ENCODE measurements at regions not wholly inside any gene's neighbourhood (a gene's known extent, or its start where the extent isn't known, plus 50 kb on each side); places are given as distances from the start of the nearest gene placed in this dataset.
"Not testable (repeated sequence)": the region's sequence is repeated elsewhere in the genome, so short reads cannot be mapped to it uniquely, and the experiment has no call there.

GRCh38 chr2:89234818-89235466, 543.5 kb downstream of the RPIA start:
- DNase-seq, result not testable (repeated sequence)

DNA sequence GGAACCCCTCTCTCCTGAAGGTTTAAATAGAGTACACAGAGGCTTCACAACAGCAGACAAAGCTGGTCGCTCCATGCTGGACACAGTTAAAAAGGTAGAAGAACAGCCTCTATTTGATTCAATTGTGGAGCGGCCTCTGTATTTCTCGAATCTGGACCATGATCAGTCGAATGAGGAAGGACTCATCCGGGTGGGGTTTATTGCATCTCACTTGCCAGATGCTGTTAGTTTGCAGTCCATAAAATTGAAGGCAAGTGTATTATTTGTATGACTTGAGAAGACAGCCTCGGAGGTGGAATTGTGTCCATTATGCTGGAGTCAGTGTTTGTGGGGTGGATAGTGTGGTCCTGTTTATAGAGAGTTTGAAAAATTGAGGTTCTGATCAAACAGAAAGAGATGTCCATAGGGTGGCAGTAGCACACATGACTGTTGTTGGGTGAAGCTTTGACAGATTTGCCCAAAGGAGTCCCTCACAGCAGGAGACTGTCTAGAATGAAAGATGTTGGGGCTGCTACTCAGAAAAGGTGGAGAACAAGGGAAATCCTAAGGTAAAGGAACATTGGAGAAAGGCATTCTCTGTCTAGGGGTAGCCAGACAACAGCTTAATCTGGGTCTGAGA, 545.5 kb downstream of the RPIA start:
- DNase-seq, result not testable (repeated sequence)

- not testable (repeated sequence) for DNase-seq
Observed at GRCh38 chr2:89237783-89238182, 546.3 kb downstream of the RPIA start.

GRCh38 chr2:89243114-89243700, 551.7 kb downstream of the RPIA start:
- DNase-seq, result not testable (repeated sequence)

- not testable (repeated sequence) for DNase-seq
Observed at GRCh38 chr2:89244407-89244806, 552.9 kb downstream of the RPIA start.

DNA sequence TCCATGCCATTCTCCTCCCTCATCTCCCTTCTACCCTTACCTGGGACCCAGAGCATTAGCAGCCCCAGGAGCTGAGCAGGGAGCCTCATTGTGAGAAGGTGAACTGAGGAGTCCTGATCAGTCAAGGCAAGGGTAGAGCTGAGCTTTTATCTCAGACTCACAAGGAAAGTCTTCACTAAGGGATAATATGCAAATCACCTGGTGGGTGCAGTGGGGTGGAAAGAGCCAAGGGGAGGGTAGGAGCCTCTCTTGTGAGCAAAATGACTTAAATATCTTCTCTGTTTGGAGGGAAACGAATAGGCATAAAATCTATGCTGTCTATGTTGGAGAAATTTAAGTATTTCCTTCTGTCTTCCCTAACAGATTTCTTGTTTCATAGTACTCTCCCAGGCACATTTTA, 554.0 kb downstream of the RPIA start:
- DNase-seq, result not testable (repeated sequence)

DNA sequence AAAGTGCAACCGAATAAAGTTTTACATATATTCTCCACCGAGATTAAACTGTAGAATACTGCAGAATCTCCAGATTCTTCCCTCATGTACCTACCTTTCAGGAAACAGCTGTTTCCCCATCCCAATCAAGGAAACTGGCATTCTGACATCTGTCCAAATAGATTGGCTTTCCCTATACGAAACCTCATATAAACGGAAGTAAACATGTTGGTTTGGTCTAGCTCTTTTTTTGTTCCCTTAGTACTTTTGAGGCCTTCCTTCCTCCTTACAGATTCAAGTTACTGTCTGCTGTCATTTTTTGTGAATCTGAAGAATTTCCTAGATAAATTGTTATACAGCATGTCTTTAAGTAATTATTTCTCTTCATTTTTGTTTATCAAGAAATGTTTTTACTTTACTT, 554.6 kb downstream of the RPIA start:
- not testable (repeated sequence) for DNase-seq

GRCh38 chr2:89246620-89247019, 555.1 kb downstream of the RPIA start:
- DNase-seq, result not testable (repeated sequence)

DNA sequence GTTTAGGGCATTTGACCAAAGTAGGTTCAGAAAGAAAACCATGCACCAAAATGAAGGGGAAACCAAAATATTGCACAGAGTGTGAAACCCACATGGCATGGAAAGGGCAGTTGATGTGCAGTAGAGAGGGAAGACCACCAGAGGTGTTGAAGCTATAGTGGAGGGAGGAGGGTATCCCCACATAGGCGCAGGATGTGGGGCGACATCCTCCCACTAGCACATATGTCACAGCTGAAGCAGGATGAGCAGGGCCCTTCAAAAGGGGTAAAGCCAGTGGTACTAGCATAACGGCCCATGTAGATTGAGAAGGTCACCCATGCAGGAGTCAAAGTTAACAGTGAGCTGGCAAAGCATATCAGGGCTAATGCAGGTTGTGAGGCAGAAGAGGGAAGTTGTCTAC, 563.5 kb downstream of the RPIA start:
- DNase-seq, result not testable (repeated sequence)

DNA sequence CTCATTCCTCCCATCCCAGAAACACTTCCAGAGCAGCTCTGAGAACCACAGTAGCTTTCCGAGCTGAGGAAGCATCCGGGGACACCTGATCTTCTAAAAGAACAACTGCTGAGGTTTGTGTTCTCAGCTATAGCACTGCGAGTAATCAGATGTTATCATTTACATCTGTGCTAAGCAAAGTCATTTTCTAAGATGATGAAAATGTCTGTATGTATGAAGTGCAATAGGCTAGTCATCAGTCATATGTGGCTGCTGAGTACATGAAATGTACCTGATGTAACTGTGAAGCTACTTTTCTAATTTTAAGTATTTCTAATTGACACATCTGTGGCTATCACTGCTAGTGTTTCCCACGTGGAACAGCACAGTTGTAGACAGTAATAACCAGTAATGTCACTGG, 582.0 kb downstream of the RPIA start:
- not testable (repeated sequence) for DNase-seq

DNA sequence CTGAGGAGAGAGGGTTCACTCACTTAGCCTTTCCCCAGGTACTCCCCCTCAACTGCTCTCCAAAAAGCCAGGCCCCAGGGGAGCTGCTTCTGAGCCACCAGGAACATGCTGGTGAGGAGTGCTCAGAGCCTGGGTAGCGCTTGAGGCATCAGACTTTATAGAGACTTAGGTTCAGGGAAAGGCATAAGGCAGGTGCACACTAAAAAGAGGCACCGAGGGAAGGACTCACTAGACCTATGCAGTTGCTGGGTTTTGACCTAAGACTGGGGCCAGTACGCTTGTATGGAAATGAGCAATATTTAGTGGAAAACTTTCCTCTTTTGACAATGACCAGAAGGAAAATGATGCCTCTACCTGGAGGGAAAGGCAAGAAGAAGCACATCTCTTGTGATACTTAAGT, 589.1 kb downstream of the RPIA start:
- not testable (repeated sequence) for DNase-seq

- DNase-seq, result not testable (repeated sequence)
Observed at GRCh38 chr2:89286448-89287080, 595.1 kb downstream of the RPIA start.

- not testable (repeated sequence) for DNase-seq
Observed at GRCh38 chr2:89287084-89287483, 595.6 kb downstream of the RPIA start.

DNA sequence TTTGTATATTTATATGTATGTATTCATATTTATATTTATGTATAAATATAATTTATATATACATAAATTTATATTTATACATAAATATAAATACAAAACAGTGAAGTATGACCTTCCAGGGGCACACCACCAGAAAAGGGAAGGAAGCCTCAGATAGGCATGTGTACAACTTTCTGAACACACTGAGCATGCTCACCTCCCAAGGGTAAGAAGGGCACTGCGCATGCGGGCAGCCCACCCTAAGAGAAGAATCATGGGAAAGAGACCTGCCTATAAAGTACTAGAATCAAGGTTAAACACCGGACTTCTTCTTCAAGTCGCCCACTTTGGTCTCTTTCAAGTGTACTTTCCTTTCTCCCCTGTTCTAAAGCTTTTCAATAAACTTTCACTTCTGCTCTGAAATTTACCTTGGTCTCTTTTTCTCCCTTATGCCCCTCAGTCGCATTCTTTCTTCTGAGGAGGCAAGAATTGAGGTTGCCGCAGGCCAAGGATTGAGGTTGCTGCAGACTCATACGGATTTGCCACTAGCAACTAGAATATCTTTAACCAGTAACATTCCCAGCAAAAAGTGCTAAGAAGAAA, 600.3 kb downstream of the RPIA start:
- DNase-seq, result not testable (repeated sequence)

GRCh38 chr2:89293399-89293798, 601.9 kb downstream of the RPIA start:
- DNase-seq, result not testable (repeated sequence)

DNA sequence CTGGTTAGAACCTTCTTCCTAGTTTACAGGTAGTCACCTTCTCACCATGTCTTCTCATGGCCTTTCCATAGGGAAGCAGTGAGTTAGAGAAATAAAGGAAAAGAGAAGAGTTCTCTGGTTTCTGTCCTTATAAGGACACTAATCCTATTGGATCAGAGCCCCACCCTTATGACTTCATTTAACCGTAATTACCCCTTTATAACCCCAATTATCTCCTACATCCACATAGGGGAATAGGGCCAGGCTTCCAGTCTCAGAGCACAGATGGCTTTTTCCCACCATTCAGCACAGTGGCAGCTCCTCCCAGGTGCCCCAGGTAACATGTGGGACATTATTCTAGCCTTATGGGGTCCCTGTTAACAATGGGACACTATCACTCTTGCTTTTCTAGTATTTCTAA, 602.9 kb downstream of the RPIA start:
- DNase-seq, result not testable (repeated sequence)

DNA sequence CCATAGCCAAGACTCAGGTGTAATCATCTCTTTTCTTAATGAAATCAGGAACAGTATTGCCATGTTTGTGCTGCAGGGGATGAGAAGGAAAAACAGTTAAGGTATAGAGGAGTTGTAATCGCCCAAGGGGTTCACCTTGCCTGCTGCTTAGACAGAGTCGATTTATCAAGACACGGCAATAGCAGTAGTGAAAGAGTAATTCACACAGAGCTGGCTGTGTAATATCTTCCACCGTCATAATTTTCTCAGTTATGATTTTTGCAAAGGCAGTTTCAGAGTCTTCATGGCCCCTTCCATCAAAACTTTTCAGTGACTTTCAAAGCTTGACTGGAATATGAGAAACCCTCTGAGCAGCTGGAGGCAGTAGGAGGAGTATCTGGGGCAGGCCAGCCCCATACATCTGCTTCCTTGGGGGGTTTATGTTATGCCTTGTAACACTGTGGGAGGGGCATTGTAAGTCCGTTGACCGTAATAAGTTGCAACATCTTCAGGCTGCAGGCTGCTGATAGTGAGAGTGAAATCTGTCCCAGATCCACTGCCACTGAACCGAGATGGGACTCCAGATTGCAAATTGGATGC, 605.4 kb downstream of the RPIA start:
- DNase-seq, result not testable (repeated sequence)

- not testable (repeated sequence) for DNase-seq
Observed at GRCh38 chr2:89299196-89299595, 607.7 kb downstream of the RPIA start.

GRCh38 chr2:89305623-89306022, 614.1 kb downstream of the RPIA start:
- not testable (repeated sequence) for DNase-seq

- DNase-seq, result not testable (repeated sequence)
Observed at GRCh38 chr2:89306869-89307637, 615.6 kb downstream of the RPIA start.

GRCh38 chr2:89318990-89319389, 627.5 kb downstream of the RPIA start:
- DNase-seq, result not testable (repeated sequence)

GRCh38 chr2:89325894-89326293, 634.4 kb downstream of the RPIA start:
- DNase-seq, result not testable (repeated sequence)

Measured in CD4-positive, alpha-beta T cell treated with Interleukin-4 for 1 hour (primary cell).